A673 (cell line): ENCODE measurements at regions not wholly inside any gene's neighbourhood (a gene's known extent, or its start where the extent isn't known, plus 50 kb on each side); places are given as distances from the start of the nearest gene placed in this dataset.

Experiments
- BruUV-seq: library from RNA; stranded (reverse); fragments of 400-500 nt; replicated peaks from 2 replicates; lab custom pipeline; 2021; lab: Mats Ljungman, UMichigan
- CTCF ChIA-PET: fragments of 300-600 bp; sonication (Branson Sonifier 250); formaldehyde crosslinking; loops from one replicate; lab custom pipeline; 2022; ENCODE audit warnings: antibody characterized with exemption; lab: Charles Lee
- POLR2A ChIA-PET: fragments of 300-600 bp; sonication (Branson Sonifier 250); formaldehyde crosslinking; loops from one replicate; lab custom pipeline; 2022; ENCODE audit warnings: antibody characterized with exemption; ENCODE audit not compliant: low non-redundant PET; lab: Charles Lee
- DNase-seq: peaks from one replicate; pipeline ENCODE4 v3.0.0-alpha.2; 2015; ENCODE audit warnings: low spot score
- H3K27ac ChIP-seq: fragments of 200-600 bp; sonication (generic); 2 replicates; pipeline ENCODE4 v1.5.1; 2016; ENCODE audit warnings: mixed run types, low read depth, mild to moderate bottlenecking, mixed read lengths, antibody characterized with exemption, low read length; ENCODE audit not compliant: poor library complexity, severe bottlenecking
- H3K27me3 ChIP-seq: fragments of 200-600 bp; sonication (generic); replicated peaks from 2 replicates; pipeline ENCODE4 v1.6.1; 2017; ENCODE audit warnings: mixed run types, low read depth, mild to moderate bottlenecking, mixed read lengths, antibody characterized with exemption, low read length; ENCODE audit not compliant: insufficient read depth, poor library complexity
- H3K36me3 ChIP-seq: fragments of 200-600 bp; sonication (generic); 2 replicates; pipeline ENCODE4 v1.6.1; 2016; ENCODE audit warnings: mixed run types, mild to moderate bottlenecking, mixed read lengths, antibody characterized with exemption, low read length; ENCODE audit not compliant: insufficient read depth, poor library complexity, severe bottlenecking
- H3K4me1 ChIP-seq: fragments of 200-600 bp; sonication (generic); 2 replicates; pipeline ENCODE4 v1.6.1; 2017; ENCODE audit warnings: mixed run types, mild to moderate bottlenecking, mixed read lengths, antibody characterized with exemption, low read length; ENCODE audit not compliant: insufficient read depth, poor library complexity, severe bottlenecking
- H3K4me3 ChIP-seq: fragments of 200-600 bp; sonication (generic); 2 replicates; pipeline ENCODE4 v1.5.1; 2016; ENCODE audit warnings: low read depth, mixed run types, mild to moderate bottlenecking, mixed read lengths, low read length; ENCODE audit not compliant: poor library complexity, severe bottlenecking
- H3K9me3 ChIP-seq: fragments of 200-600 bp; sonication (generic); 2 replicates; pipeline ENCODE4 v1.6.1; 2016; ENCODE audit warnings: mixed run types, low read depth, mild to moderate bottlenecking, mixed read lengths, antibody characterized with exemption, low read length; ENCODE audit not compliant: poor library complexity, severe bottlenecking
- CTCF ChIP-seq: fragments of 300-800, 200-600 bp; sonication (generic); conservative IDR thresholded peaks from 2 replicates; pipeline ENCODE4 v1.5.1; 2017; ENCODE audit warnings: low read depth, mild to moderate bottlenecking, antibody characterized with exemption, low read length, moderate library complexity, mixed read lengths
- EZH2 ChIP-seq: fragments of 200-600 bp; sonication (generic); IDR thresholded peaks from 2 replicates; pipeline ENCODE4 v1.6.1; 2017; ENCODE audit warnings: borderline replicate concordance, low read depth, mild to moderate bottlenecking, mixed read lengths, antibody characterized with exemption, low read length; ENCODE audit not compliant: poor library complexity, severe bottlenecking
- intact Hi-C: fragments of 100-400 bp; cut with micrococcal nuclease; formaldehyde crosslinking; loops from one replicate; pipeline ENCODE4 v1.10.0; 2022; ENCODE audit not compliant: unreplicated experiment

- no peak for DNase-seq
- Histone ChIP-seq H3K27me3 (no peaks in the 10 kb centered on the region), H3K4me1 (no peaks in the 10 kb centered on the region), H3K27ac (no peak overlapping the region), H3K9me3 (no peaks in the 10 kb centered on the region), H3K4me3 (no peak overlapping the region), H3K36me3 (no peaks in the 10 kb centered on the region)
- no TSS peak for BruUV-seq
- POLR2A ChIA-PET, result no interaction called here
- intact Hi-C loops, result no loop called here
- CTCF ChIA-PET, result no interaction called here
- TF ChIP-seq EZH2, result no peak
- TF ChIP-seq CTCF, result no peak
Measured at GRCh38 chr6:4506223-4506622, 270.0 kb upstream of the CDYL start.

- Histone ChIP-seq H3K4me1 (no peaks in the 10 kb centered on the region), H3K36me3 (no peaks in the 10 kb centered on the region), H3K4me3 (no peak overlapping the region), H3K27ac (no peak overlapping the region), H3K27me3 (no peaks in the 10 kb centered on the region), H3K9me3 (no peaks in the 10 kb centered on the region)
- BruUV-seq, result no TSS peak
- DNase-seq, result no peak
- CTCF ChIA-PET, result no interaction called here
- POLR2A ChIA-PET, result no interaction called here
- intact Hi-C loops, result no loop called here
- TF ChIP-seq EZH2 (no peak), CTCF (no peak)
Measured at GRCh38 chr6:4504700-4505099, 271.5 kb upstream of the CDYL start.

- H3K4me3 ChIP-seq, result no peak overlapping the region
- CTCF ChIA-PET, result no interaction called here
- H3K27me3 ChIP-seq, result peaks cover 4% of the 10 kb centered on the region
- BruUV-seq, result no TSS peak
- intact Hi-C loops, result no loop called here
- POLR2A ChIA-PET, result no interaction called here
- no peak for TF ChIP-seq CTCF
- no peak for TF ChIP-seq EZH2
- no peak overlapping the region for H3K27ac ChIP-seq
- H3K9me3 ChIP-seq, result no peaks in the 10 kb centered on the region
- no peaks in the 10 kb centered on the region for H3K4me1 ChIP-seq
- DNase-seq, result no peak
- no peaks in the 10 kb centered on the region for H3K36me3 ChIP-seq
Measured at GRCh38 chr6:4503700-4504099, 272.5 kb upstream of the CDYL start.
